ENCODE measurements at regions not wholly inside any gene's neighbourhood (a gene's known extent, or its start where the extent isn't known, plus 50 kb on each side); places are given as distances from the start of the nearest gene placed in this dataset.

DNA sequence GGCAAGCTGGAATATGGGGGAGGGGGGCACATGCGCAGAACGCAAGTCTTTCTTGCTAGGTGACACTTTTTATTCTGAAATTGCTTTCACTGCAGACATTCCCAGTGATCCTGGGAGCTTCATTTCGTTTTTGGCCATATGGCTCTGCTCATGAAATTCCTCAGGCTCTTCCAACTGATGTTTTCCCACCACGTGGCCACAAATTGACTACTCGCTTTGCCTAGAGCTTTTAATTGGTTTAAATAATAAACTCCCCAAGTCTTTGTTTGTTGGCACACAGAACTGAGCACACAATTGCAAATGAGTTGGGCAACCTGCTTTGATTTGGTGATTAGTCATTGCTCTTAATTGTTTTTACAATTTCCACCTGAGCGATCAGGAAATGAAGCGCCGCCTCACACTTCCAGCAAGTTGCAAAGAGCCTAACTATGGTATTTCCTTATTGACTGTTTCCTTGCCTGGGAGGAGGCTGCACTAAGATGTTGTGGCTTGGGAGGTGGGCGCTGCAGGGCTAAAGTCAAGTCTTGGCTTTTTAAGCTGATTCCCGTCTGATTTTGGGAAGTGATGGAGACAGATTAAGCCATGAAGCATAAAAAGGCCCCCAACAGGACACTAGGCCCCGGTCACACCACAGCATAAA lies 282.5 kb downstream of the ZIC3 start:
- no peaks in the 10 kb centered on the region for H3K4me1 ChIP-seq (ENCODE audit: insufficient read depth, low read length, severe bottlenecking)
- H3K9me2 ChIP-seq (ENCODE audit: low read depth, low read length) = no peaks in the 10 kb centered on the region
- H3K27me3 ChIP-seq (ENCODE audit: insufficient read depth, low read length) = no peaks in the 10 kb centered on the region
- no peaks in the 10 kb centered on the region for H3K79me2 ChIP-seq (ENCODE audit: insufficient read depth, low read length)
- H3K36me3 ChIP-seq (ENCODE audit: insufficient read depth, low read length) = no peaks in the 10 kb centered on the region
- TF ChIP-seq EZH2 (IDR thresholded peaks at IDR 0.05; ENCODE audit: borderline replicate concordance, low read length) = no peak
- TF ChIP-seq, protein P1, sequence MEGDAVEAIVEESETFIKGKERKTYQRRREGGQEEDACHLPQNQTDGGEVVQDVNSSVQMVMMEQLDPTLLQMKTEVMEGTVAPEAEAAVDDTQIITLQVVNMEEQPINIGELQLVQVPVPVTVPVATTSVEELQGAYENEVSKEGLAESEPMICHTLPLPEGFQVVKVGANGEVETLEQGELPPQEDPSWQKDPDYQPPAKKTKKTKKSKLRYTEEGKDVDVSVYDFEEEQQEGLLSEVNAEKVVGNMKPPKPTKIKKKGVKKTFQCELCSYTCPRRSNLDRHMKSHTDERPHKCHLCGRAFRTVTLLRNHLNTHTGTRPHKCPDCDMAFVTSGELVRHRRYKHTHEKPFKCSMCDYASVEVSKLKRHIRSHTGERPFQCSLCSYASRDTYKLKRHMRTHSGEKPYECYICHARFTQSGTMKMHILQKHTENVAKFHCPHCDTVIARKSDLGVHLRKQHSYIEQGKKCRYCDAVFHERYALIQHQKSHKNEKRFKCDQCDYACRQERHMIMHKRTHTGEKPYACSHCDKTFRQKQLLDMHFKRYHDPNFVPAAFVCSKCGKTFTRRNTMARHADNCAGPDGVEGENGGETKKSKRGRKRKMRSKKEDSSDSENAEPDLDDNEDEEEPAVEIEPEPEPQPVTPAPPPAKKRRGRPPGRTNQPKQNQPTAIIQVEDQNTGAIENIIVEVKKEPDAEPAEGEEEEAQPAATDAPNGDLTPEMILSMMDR (IDR thresholded peaks at IDR 0.05; ENCODE audit: low read length) = no peak
- H3K27ac ChIP-seq (ENCODE audit: low read depth, low read length, poor library complexity, severe bottlenecking) = no peak overlapping the region
- no peak overlapping the region for H3K4me2 ChIP-seq (ENCODE audit: low read length)
- H3K9me3 ChIP-seq (ENCODE audit: low read length) = no peaks in the 10 kb centered on the region
- H4K20me1 ChIP-seq (ENCODE audit: insufficient read depth, low read length) = no peaks in the 10 kb centered on the region
- no peak overlapping the region for H3K9ac ChIP-seq (ENCODE audit: low read length)
- no peaks in the 10 kb centered on the region for H3F3A ChIP-seq (ENCODE audit: insufficient read depth, low read length)
- no peak overlapping the region for H3K4me3 ChIP-seq (ENCODE audit: low read depth, low read length, poor library complexity, severe bottlenecking)
- no peak overlapping the region for H2AFZ ChIP-seq (ENCODE audit: low read length)

DNA sequence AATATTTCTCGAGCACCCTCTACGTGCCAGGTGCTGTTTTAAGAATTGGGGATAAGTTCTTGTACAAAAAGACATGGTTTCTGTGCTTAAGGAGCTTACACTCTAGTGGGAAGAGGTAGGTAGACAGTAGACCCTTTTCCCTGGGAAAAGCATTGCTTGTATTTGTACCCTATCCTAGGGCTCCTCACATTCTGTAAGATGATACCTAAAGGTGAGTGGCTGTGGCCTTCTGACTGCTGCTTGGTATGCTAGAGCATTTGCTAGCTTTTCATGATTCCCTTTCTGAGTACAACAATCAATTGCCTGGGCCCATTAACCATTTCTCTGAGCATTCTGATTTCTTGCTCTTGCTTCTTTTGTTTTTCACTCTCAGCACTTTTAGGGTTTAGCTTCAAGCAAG lies 286.6 kb downstream of the ZIC3 start:
- Histone ChIP-seq H3K79me2 (ENCODE audit: insufficient read depth, low read length) (no peaks in the 10 kb centered on the region), H4K20me1 (ENCODE audit: insufficient read depth, low read length) (no peaks in the 10 kb centered on the region), H3K4me2 (ENCODE audit: low read length) (no peak overlapping the region), H3K27ac (ENCODE audit: low read depth, low read length, poor library complexity, severe bottlenecking) (no peak overlapping the region), H3K4me1 (ENCODE audit: insufficient read depth, low read length, severe bottlenecking) (no peaks in the 10 kb centered on the region), H3K9me2 (ENCODE audit: low read depth, low read length) (no peaks in the 10 kb centered on the region), H3K27me3 (ENCODE audit: insufficient read depth, low read length) (no peaks in the 10 kb centered on the region), H3F3A (ENCODE audit: insufficient read depth, low read length) (no peaks in the 10 kb centered on the region), H3K9me3 (ENCODE audit: low read length) (no peaks in the 10 kb centered on the region), H3K36me3 (ENCODE audit: insufficient read depth, low read length) (no peaks in the 10 kb centered on the region), H2AFZ (ENCODE audit: low read length) (no peak overlapping the region), H3K9ac (ENCODE audit: low read length) (no peak overlapping the region), H3K4me3 (ENCODE audit: low read depth, low read length, poor library complexity, severe bottlenecking) (no peak overlapping the region)
- TF ChIP-seq EZH2 (IDR thresholded peaks at IDR 0.05; ENCODE audit: borderline replicate concordance, low read length) = no peak
- TF ChIP-seq, protein P1 (IDR thresholded peaks at IDR 0.05; ENCODE audit: low read length) = no peak

DNA sequence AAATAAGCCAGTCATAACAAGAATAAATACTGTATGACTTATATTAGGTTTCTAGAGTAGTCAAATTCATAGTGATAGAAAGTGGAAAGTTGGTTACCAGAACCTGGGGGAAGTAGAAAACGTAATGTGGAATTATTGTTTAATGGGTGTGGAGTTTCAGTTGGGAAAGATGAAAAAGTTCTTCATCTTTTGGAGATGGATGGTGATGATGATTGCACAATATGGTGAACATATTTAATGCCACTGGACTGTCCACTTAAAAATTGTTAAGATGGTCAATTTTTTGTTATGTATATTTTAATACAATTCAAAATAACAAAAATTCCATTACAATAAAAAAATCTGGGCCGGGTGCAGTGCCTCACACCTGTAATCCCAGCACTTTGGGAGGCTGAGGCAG lies 289.6 kb downstream of the ZIC3 start:
- H3K9ac ChIP-seq (ENCODE audit: low read length) = no peak overlapping the region
- no peak overlapping the region for H2AFZ ChIP-seq (ENCODE audit: low read length)
- H3K36me3 ChIP-seq (ENCODE audit: insufficient read depth, low read length) = no peaks in the 10 kb centered on the region
- H3K27me3 ChIP-seq (ENCODE audit: insufficient read depth, low read length) = no peaks in the 10 kb centered on the region
- H3K9me2 ChIP-seq (ENCODE audit: low read depth, low read length) = no peaks in the 10 kb centered on the region
- H3K4me3 ChIP-seq (ENCODE audit: low read depth, low read length, poor library complexity, severe bottlenecking) = no peak overlapping the region
- H3F3A ChIP-seq (ENCODE audit: insufficient read depth, low read length) = no peaks in the 10 kb centered on the region
- no peaks in the 10 kb centered on the region for H4K20me1 ChIP-seq (ENCODE audit: insufficient read depth, low read length)
- H3K4me2 ChIP-seq (ENCODE audit: low read length) = no peak overlapping the region
- H3K9me3 ChIP-seq (ENCODE audit: low read length) = no peaks in the 10 kb centered on the region
- TF ChIP-seq, protein P1 (IDR thresholded peaks at IDR 0.05; ENCODE audit: low read length) = no peak
- no peak for TF ChIP-seq EZH2 (IDR thresholded peaks at IDR 0.05; ENCODE audit: borderline replicate concordance, low read length)
- no peak overlapping the region for H3K27ac ChIP-seq (ENCODE audit: low read depth, low read length, poor library complexity, severe bottlenecking)
- no peaks in the 10 kb centered on the region for H3K79me2 ChIP-seq (ENCODE audit: insufficient read depth, low read length)
- no peaks in the 10 kb centered on the region for H3K4me1 ChIP-seq (ENCODE audit: insufficient read depth, low read length, severe bottlenecking)
